Testis (tissue), 2 donors: ENCODE measurements at regions not wholly inside any gene's neighbourhood (a gene's known extent, or its start where the extent isn't known, plus 50 kb on each side); places are given as distances from the start of the nearest gene placed in this dataset.

Experiments
- POLR2A ChIP-seq: fragments of 450-650 bp; IDR thresholded peaks from one replicate; pipeline ENCODE4 v1.6.1; 2017; ENCODE audit warnings: antibody characterized with exemption, mild to moderate bottlenecking, moderate library complexity
- TF ChIP-seq, protein P1 (sequence below), 3 experiments: fragments of 450-650 bp in 2 of 3; fragments of 200-600 bp in 1 of 3; sonication (generic) in 1 of 3; IDR thresholded peaks; one replicate each; pipeline ENCODE4 v1.5.1; 2016 to 2019; ENCODE audit warnings: antibody characterized with exemption in 3 of 3, mild to moderate bottlenecking in 2 of 3, moderate library complexity in 1 of 3

DNA sequence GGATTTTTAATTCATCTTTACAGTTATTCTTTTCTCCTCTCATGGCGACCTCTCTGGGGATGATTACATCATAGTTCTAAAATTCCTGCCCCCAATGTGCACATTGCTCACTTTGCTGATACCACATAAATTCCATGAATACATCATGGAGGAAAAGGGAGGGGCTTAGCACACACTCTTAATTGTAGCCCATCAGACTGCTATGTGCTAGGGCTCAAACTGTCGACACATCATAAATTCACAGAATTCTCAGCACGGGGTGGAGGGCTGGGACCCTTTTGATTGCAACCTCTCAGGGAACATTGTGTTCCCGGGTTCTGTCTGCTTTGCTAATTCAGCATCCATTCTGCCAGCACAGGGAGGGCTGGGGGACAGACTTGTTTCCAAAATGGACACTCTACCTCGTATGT lies 592.9 kb downstream of the BCOR start:
- TF ChIP-seq, protein P1, sequence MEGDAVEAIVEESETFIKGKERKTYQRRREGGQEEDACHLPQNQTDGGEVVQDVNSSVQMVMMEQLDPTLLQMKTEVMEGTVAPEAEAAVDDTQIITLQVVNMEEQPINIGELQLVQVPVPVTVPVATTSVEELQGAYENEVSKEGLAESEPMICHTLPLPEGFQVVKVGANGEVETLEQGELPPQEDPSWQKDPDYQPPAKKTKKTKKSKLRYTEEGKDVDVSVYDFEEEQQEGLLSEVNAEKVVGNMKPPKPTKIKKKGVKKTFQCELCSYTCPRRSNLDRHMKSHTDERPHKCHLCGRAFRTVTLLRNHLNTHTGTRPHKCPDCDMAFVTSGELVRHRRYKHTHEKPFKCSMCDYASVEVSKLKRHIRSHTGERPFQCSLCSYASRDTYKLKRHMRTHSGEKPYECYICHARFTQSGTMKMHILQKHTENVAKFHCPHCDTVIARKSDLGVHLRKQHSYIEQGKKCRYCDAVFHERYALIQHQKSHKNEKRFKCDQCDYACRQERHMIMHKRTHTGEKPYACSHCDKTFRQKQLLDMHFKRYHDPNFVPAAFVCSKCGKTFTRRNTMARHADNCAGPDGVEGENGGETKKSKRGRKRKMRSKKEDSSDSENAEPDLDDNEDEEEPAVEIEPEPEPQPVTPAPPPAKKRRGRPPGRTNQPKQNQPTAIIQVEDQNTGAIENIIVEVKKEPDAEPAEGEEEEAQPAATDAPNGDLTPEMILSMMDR (IDR thresholded peaks at IDR 0.05): no peak
- TF ChIP-seq POLR2A: no peak
